ENCODE measurements at regions not wholly inside any gene's neighbourhood (a gene's known extent, or its start where the extent isn't known, plus 50 kb on each side); places are given as distances from the start of the nearest gene placed in this dataset.

- TF ChIP-seq PATZ1 (CRISPR knock-in tag; IDR thresholded peaks at IDR 0.05; ENCODE audit: borderline replicate concordance) (no peak), ZFP30 (CRISPR knock-in tag; IDR thresholded peaks at IDR 0.05) (no peak)
Measured at GRCh38 chr2:181307203-181307991, 149.8 kb upstream of the ITGA4 start.

All from SK-N-SH treated with all-trans-retinoic acid at 6 μM for 48 hours (cell line).